HG03460 (cell line): ENCODE measurements at regions not wholly inside any gene's neighbourhood (a gene's known extent, or its start where the extent isn't known, plus 50 kb on each side); places are given as distances from the start of the nearest gene placed in this dataset.

Experiments
- ATAC-seq: cut with Tn5 transposase; IDR thresholded peaks from one replicate; pipeline ENCODE4 v1.9.1; 2021; ENCODE audit not compliant: unreplicated experiment

GRCh38 chr10:31262672-31263071 is 56.3 kb upstream of the ZEB1 start:
- ATAC-seq: no peak

- ATAC-seq: no peak
Measured at GRCh38 chr10:31263903-31264302, 55.1 kb upstream of the ZEB1 start.

GRCh38 chr10:31268444-31269303 is 50.3 kb upstream of the ZEB1 start:
- ATAC-seq: no peak
